Testis (tissue), 2 donors: ENCODE measurements at regions not wholly inside any gene's neighbourhood (a gene's known extent, or its start where the extent isn't known, plus 50 kb on each side); places are given as distances from the start of the nearest gene placed in this dataset.
"Not testable (repeated sequence)": the region's sequence is repeated elsewhere in the genome, so short reads cannot be mapped to it uniquely, and the experiment has no call there.

Experiments
- DNase-seq: peaks from one replicate; pipeline ENCODE4 v3.0.0-alpha.2; 2019
- H3K27ac ChIP-seq, 2 donors: fragments of 200-600 bp; sonication (generic); one replicate each; pipeline ENCODE4 v1.5.1; 2019
- H3K27me3 ChIP-seq: fragments of 200-600 bp; sonication (generic); one replicate; pipeline ENCODE4 v1.5.1; 2019
- H3K36me3 ChIP-seq: fragments of 200-600 bp; sonication (generic); one replicate; pipeline ENCODE4 v1.5.1; 2017; ENCODE audit warnings: low read depth; ENCODE audit errors: missing control alignments
- H3K4me1 ChIP-seq: fragments of 200-600 bp; sonication (generic); one replicate; pipeline ENCODE4 v1.5.1; 2019
- H3K4me3 ChIP-seq, 2 donors: fragments of 200-600 bp; sonication (generic); one replicate each; pipeline ENCODE4 v1.5.1; 2017 to 2019
- H3K9me3 ChIP-seq: fragments of 200-600 bp; sonication (generic); one replicate; pipeline ENCODE4 v1.5.1; 2017
- POLR2A ChIP-seq: fragments of 450-650 bp; IDR thresholded peaks from one replicate; pipeline ENCODE4 v1.6.1; 2017; ENCODE audit warnings: antibody characterized with exemption, mild to moderate bottlenecking, moderate library complexity
- WGBS, 2 donors: methylation state at CpG; one replicate each; pipeline ENCODE4 v1.1.5; 2018; 5-methylcytosine and 5-hydroxymethylcytosine counted together
- intact Hi-C: fragments of 100-400 bp; cut with DNase I; formaldehyde crosslinking; loops from one replicate; pipeline ENCODE4 v1.15.1; 2023; ENCODE audit warnings: low total_unique reads
- TF ChIP-seq, protein P1 (sequence below), 3 experiments: fragments of 450-650 bp in 2 of 3; fragments of 200-600 bp in 1 of 3; sonication (generic) in 1 of 3; IDR thresholded peaks; one replicate each; pipeline ENCODE4 v1.5.1; 2016 to 2019; ENCODE audit warnings: antibody characterized with exemption in 3 of 3, mild to moderate bottlenecking in 2 of 3, moderate library complexity in 1 of 3

DNA sequence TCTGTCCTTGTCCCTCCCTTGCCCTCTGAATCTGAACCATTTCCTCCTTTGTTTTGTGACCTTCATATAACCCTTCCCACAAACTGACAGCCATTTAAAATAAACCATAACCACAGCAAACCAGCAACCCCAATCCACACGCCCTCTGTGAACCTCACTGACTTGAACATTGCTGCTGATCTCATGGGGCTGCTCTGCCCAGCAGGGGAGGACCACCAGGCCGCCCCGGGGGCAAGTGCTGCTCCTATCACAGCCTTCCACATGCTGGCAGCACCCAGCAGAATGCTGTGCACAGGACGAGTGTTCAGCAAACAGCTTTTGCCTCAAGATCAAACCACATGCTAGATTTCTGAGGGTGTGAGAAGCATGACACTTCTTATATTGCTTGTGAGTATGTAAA lies 73.9 kb upstream of the UXS1 start:
- Histone ChIP-seq H3K27ac (no peak overlapping the region), H3K9me3 (no peaks in the 10 kb centered on the region), H3K4me3 (no peak overlapping the region), H3K27me3 (no peaks in the 10 kb centered on the region), H3K4me1 (peaks cover 6% of the 10 kb centered on the region), H3K36me3 (no peaks in the 10 kb centered on the region)
- WGBS, 2 donors: 86% methylated on average over 4 of the region's 4 CpGs; no CpG with 5 or more reads in 1 of the 2 donors
- intact Hi-C loops: no loop called here
- no peak for DNase-seq
- no peak for TF ChIP-seq POLR2A
- TF ChIP-seq, protein P1, sequence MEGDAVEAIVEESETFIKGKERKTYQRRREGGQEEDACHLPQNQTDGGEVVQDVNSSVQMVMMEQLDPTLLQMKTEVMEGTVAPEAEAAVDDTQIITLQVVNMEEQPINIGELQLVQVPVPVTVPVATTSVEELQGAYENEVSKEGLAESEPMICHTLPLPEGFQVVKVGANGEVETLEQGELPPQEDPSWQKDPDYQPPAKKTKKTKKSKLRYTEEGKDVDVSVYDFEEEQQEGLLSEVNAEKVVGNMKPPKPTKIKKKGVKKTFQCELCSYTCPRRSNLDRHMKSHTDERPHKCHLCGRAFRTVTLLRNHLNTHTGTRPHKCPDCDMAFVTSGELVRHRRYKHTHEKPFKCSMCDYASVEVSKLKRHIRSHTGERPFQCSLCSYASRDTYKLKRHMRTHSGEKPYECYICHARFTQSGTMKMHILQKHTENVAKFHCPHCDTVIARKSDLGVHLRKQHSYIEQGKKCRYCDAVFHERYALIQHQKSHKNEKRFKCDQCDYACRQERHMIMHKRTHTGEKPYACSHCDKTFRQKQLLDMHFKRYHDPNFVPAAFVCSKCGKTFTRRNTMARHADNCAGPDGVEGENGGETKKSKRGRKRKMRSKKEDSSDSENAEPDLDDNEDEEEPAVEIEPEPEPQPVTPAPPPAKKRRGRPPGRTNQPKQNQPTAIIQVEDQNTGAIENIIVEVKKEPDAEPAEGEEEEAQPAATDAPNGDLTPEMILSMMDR (IDR thresholded peaks at IDR 0.05): no peak

DNA sequence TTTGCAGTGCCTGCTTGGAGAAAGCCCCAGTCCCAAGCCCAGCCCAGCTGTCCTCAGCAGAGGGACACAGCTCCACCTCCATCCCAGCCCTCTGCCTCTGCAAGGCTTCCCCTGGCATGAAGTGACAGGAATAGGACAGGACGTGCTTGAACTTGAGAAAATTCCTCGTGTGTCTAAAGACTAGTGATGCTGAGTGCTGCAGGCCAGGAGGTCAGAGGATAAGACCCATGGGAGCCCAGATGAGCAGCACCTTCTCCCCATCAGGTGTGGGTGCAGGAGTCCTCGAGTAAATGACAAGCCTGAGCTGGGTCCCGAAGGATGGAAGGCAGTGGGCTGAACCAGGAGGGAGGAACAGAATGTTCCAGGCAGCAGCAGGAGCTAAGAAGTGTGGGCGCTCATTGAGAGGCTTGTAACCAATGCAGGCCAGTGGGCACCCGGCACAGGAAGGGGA lies 67.8 kb upstream of the UXS1 start:
- no peak overlapping the region for H3K27ac ChIP-seq
- H3K4me3 ChIP-seq: no peak overlapping the region
- TF ChIP-seq, protein P1 (IDR thresholded peaks at IDR 0.05): no peak
- no peak for TF ChIP-seq POLR2A
- no peaks in the 10 kb centered on the region for H3K9me3 ChIP-seq
- H3K4me1 ChIP-seq: no peaks in the 10 kb centered on the region
- 24 to 35% methylated on average over 6 of the region's 6 CpGs for WGBS, 2 donors
- no peak for DNase-seq
- H3K36me3 ChIP-seq: no peaks in the 10 kb centered on the region
- no peaks in the 10 kb centered on the region for H3K27me3 ChIP-seq
- intact Hi-C loops: no loop called here

GRCh38 chr2:106258859-106259258 lies 64.8 kb upstream of the UXS1 start:
- H3K27ac ChIP-seq, intact Hi-C loops, H3K27me3 ChIP-seq, H3K9me3 ChIP-seq, H3K4me1 ChIP-seq, H3K36me3 ChIP-seq, H3K4me3 ChIP-seq, DNase-seq: not testable (repeated sequence)
- 95 to 98% methylated on average over 7 of the region's 7 CpGs for WGBS, 2 donors

- 81 to 89% methylated on average over 3 of the region's 3 CpGs for WGBS, 2 donors
- H3K27me3 ChIP-seq: no peaks in the 10 kb centered on the region
- H3K27ac ChIP-seq: no peak overlapping the region
- H3K36me3 ChIP-seq: no peaks in the 10 kb centered on the region
- TF ChIP-seq POLR2A: no peak
- TF ChIP-seq, protein P1 (IDR thresholded peaks at IDR 0.05): no peak
- intact Hi-C loops: no loop called here
- H3K9me3 ChIP-seq: no peaks in the 10 kb centered on the region
- no peaks in the 10 kb centered on the region for H3K4me1 ChIP-seq
- DNase-seq: no peak
- H3K4me3 ChIP-seq: no peak overlapping the region
Observed at GRCh38 chr2:106257830-106258229, 63.7 kb upstream of the UXS1 start.

DNA sequence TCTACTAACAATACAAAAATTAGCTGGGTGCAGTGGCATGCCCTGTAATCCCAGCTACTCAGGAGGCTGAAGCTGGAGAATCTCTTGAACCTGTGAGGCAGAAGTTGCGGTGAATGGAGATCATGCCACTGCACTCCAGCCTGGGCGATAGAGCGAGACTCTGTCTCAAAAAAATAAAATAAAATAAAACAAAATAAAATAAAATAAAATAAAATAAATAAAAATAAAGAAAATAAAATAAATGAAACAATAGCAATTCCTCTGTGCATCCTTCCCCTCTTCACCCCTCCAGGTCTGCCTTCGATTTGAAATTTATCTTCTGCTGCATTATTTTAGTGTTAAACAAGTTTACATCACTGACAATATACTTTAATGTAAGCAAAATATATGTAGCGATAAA lies 63.0 kb upstream of the UXS1 start:
- Histone ChIP-seq H3K4me1 (no peaks in the 10 kb centered on the region), H3K36me3 (no peaks in the 10 kb centered on the region), H3K27me3 (no peaks in the 10 kb centered on the region), H3K27ac (no peak overlapping the region), H3K9me3 (no peaks in the 10 kb centered on the region), H3K4me3 (no peak overlapping the region)
- TF ChIP-seq, protein P1 (IDR thresholded peaks at IDR 0.05): no peak
- TF ChIP-seq POLR2A: no peak
- 95% methylated on average over 5 of the region's 5 CpGs for WGBS, 2 donors
- intact Hi-C loops: no loop called here
- DNase-seq: no peak

DNA sequence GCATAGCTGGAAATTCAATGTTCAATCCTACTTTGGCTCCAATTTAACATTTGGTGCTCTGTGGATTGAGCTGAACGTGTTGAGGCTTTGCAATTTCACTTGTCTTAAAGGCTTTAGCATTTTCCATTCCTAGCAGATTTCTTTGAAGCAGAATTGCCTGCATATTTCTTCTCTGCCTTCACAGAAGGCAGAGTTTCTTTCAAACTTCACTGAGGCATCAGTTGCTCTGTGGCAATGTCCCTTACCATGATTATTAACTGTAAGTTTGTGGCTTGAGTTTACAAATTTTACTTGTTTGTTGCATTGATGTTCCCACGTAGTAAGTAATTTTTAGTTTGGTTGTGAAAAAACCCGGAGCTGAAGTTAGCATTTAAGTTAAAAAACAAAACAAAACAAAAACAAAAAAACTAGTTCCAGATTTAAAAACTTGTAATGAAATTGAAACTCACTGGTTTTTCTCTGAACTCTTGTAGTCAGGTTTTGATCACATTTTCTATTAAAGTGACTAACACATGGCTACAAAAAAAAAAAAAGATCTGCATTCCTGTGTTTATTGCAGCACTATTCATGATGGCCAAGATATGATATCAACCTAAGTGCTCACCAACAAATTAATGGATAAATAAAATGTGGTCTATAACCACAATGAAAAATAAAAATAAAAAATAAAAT lies 55.2 kb upstream of the UXS1 start:
- H3K36me3 ChIP-seq, H3K9me3 ChIP-seq, intact Hi-C loops, H3K4me3 ChIP-seq, DNase-seq, H3K4me1 ChIP-seq, H3K27ac ChIP-seq, H3K27me3 ChIP-seq: not testable (repeated sequence)
- WGBS, 2 donors: 83% methylated on average over 3 of the region's 3 CpGs
